Fibroblast of peridontal ligament (primary cell): ENCODE measurements at regions not wholly inside any gene's neighbourhood (a gene's known extent, or its start where the extent isn't known, plus 50 kb on each side); places are given as distances from the start of the nearest gene placed in this dataset.
"Not testable (repeated sequence)": the region's sequence is repeated elsewhere in the genome, so short reads cannot be mapped to it uniquely, and the experiment has no call there.

Source experiments
- DNase-seq: peaks from one replicate; pipeline ENCODE4 v3.0.0-alpha.2; 2010; ENCODE audit errors: extremely low read depth

DNA sequence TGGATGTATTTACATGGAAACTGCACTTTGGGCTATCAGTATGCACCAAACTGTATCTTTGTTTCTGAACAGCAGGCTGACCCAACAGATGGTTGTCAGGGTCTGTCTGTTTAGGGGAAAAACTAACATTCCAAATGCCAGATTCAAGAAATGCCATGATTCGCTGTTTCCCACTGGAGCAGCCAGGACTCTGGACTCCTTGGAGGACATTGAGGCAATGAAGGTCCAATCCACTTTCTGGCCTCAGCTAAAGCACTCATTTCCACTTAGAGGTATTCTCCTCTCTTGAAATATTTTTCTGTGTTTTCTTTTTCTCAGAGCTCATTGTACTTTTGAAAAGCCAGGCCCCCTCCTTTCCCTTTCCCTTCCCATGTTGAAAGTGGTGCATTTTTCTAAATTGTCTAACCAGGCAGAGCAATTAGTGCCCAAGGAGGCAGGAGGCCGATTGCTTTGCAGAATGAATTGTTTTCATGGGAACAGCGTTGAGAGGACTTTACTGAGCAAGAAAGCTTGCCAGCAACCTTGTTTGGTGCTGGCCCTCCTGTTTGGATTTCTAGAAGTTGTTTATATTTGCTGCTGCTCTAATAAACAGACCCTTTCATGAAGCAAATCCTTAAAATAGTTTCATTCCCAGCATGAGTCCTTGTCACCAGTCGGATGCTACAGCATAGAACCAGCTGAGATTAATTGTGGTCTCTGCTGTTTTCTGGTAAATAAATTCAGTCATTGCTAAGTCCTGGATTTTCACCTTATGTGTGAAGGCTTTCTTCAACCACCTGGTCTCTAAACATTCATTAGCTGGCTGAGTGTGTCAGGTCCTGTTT, 132.8 kb upstream of the TAF11L2 start:
- no peak for DNase-seq

DNA sequence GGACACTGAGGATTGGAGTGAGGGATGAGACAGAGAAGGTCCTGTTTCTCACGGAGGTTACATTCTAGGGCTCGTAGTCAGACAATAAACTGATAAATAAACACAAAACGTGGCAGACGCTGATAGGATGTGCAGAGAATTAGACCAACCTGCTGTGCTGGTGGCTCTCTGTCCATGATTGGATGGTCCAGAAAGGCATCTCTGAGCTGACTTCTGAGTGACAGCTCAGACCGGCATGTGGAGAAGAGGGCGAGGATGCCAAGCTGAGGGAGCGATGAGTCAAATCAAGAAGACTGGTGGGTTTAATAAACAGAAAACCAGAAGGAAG, 132.3 kb upstream of the TAF11L2 start:
- no peak for DNase-seq

DNA sequence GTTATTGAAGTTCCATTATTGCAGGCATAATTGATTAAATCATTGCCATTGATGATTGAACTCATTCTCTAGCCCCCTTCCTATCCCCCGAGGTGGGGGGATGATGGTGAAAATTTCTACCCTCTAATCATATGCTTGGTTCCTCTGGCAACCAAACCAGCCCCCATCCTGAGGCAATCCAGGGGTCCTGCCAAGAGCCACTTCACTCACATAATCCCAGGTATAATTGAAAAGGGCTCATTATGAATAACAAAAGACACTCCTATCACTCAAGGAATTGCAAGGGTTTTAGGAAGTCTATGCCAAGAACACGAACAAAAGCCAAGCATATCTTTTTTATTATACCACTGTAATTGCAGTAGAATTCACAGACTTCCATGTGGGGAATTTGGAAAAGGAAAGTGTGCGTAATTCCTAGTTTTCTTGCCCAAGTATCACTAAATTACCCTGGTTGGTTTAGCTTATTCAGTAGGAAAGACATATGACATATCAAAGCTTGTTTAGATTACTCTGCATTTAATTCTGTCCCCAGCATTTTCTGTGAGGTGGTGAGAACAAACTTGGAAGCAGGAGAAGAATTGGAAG, 130.7 kb upstream of the TAF11L2 start:
- no peak for DNase-seq

DNA sequence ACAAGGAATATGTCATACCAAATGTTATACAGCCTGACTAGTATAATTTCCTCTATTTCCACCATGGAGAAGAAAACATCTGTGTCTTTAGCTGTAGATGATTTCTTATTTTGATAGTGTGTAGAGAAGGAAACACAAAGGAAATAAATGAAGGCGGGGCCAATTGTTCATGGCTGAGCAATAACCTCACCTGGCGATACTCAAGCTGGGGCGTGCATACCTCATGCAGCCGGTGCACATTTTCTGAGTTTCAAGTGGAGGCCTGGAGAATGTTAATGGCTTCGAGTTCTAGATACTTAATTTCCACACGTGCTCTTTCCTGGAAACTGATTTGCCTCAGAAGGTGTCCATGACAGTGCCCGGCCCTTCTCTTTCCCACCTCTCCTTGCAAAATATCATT, 127.4 kb upstream of the TAF11L2 start:
- DNase-seq: no peak

DNA sequence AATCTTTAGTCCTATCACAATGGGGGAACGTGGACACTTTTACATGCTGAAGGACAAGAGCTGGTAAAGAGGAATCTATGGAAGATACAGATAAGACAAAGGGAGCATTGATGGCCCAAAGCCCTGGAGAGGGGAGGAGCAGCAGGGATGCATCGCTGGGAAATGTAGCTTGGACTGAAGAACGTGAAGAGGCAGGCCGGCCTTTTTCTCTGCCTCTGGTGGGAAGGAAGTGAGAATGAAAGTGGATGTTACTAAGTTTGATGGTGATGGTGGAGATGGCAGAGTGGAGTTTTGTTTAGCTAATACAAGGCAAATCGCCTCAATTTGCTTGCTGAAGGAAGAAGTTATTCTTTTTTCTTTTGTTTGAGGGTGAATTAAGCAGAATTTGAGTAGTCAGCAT, 124.6 kb upstream of the TAF11L2 start:
- DNase-seq: no peak

DNA sequence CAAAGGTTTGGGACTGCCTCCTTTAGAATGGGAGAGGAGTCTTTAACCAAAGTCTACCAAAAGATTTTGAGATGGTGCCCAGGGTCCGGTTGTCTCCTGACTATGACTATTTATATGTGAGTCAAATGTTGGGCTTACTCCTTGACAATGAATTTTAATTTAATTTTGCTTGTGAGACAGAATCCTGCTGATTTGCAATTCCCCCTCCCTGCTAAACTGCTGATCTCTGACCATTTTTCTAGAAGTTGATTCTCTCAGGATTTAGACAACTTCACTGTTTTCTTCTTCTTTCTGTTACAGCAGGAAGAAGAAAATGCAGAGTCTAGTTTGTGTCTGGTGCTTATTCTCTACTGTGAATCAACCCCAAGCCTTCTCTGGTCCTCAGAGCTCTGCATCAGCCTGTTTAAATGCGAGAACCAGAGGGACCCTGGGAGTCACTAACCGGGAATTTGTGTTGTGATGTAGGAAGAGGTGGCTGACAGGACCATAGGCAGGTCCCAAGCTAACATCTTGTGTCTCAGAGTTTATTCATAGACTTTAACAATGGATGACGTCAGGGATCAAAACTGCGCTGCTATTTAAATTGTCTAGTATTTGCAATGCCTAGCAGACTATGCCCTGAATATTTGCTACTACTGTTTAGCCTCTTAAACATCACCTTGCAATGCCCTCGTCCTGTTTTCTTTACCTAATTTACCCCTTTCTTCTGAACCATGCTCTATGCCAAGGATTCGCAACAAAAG, 124.0 kb upstream of the TAF11L2 start:
- no peak for DNase-seq

DNA sequence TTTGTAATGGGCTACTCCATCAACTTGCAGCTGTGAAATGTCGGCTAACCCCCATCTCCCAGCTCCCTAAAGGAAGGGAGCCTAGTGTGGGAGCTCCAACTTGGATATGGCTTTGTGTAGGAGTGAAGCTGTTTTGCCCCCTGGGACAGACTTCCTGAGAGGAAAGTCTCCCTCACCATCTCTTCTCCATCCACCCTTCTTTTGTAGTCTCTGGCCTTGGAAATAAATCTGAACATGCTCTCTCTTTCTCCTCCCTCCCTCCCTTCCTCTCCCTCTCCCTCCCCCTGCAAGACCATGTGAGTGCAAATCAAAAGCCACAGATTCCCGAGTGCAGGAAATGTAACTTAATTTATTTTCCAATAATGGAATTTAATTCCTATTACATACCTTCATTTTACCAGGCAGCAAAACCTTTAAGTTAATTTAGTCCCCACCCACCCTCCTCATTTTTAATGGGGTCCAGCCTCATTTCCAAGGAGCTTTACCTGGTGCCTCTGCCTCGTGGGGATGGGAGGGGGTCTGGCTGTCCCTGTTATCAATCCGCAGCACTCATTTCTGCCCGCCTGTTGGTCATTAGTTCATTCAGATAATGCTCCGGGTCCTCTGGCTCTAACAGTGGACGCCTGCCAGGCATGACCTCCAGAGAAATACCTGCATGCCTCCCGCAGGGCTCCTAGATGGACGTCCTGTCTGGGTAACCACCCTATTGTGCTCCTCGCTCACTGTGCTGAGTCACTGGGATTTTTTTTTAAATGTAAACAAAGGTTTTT, 122.9 kb upstream of the TAF11L2 start:
- DNase-seq: no peak

DNA sequence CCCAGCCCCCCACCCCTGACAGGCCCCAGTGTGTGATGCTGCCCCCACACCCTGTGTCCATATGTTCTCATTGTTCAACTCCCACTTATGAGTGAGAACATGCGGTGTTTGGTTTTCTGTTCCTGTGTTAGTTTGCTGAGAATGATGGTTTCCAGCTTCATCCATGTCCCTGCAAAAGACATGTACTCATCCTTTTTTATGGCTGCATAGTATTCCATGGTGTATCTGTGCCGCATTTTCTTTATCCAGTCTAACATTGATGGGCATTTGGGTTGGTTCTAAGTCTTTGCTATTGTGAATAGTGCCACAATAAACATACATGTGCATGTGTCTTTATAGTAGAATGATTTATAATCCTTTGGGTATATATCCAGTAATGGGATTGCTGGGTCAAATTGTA, 122.1 kb upstream of the TAF11L2 start:
- not testable (repeated sequence) for DNase-seq

DNA sequence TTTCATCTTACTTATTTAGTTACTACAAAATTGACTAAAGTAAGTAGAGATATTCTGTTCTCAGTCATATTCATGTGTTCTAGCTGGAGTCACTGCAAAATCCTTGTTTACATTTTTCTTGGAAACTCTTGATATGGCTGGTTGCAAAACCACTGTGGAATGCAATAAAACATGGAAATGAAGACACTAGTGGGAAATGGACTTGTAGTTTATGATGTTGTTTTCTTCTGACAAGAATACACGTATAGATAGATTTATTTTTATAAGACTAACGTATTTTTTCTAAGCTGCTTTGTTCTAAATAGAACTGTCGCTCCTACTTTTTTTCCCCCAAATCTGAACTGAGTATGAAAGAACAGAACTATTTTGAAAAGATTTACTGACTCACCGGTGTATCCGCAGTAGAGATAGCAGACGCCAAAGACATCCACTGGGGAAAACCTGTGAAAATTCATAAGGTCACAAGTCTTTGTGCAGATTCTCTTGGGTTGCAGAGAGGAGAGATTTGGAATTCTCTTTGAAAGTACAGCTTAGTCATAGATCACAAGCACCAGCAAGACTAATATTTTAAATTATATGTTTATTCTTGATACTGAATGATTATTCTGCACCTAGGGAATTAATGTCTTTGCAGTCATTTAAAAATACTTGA, 119.6 kb upstream of the TAF11L2 start:
- peak; percentile 84 for DNase-seq

DNA sequence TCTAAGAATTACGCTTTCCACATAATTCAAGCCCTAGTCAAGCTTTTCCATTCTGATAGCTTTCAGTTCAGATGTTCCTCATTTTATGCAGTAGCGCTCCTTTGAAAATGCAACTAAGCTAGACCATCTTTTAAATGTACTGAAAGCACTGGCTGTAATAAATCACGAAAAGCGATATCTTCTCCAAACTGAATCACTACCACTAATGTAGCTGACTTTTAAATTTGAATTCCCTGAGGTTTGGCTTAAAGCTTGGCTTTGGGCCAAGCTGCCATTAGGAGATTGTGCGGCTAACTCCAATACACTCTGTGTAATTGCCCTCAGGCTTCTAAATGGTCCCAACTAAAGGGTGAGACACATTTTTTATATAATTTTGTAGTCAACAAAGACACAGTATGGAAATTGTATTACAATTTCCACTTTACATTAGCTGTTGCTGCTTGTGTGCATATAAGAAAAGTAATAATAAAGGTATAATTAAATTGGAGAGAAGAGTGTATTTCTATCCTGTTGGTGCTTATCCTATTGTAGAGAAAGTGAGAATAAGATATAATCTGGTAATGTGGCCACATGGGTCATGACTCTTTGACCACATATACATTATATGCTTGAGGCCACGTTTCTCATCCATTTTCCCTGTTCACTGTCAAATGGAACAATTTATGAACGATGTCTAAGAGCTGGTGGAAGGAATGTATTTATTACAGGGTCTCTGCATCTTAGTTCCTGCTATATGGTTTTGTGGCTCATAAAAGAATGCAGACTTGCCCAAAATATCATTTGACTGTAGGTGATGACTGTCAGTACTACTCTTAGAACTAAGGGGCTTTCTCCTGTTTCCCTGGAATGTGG, 118.7 kb upstream of the TAF11L2 start:
- DNase-seq: peak; percentile 49

DNA sequence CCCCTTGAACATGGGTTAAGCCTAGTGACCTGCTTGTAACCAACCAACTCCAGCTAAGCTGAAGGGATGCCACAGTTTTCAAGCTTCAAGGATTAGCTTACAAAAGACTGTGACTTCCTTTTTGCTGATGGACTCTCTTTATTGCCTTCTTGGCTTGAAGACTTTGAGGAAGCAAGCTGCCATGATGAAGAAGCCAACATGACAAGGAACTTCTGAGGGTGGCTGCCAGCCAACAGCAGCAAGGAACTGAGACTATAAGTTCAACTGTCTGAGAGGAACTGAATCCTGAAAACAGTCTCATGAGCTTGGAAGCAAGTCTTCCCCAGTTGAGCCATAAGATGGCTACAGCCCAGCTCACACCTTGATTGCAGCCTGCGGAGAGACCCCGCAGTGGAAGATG, 116.1 kb upstream of the TAF11L2 start:
- DNase-seq: no peak

DNA sequence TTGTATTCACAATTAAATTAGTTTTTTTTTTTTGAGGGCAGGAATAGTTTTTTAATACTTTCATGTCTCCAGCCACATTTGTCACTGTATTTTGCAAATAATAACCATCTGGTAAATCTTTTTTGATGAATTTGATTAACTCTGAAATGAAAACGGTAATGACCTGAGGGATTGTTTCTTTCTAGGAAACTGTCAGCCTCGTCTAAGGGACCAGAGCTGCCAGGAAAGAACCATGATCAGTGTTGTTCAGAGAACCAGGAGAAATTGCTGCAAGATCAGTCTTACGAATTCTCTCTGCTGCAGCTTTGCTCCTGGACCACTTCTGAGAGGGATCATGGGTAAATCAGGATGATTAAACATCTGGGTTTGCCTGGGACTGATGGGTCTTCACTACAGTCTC, 114.5 kb upstream of the TAF11L2 start:
- no peak for DNase-seq

DNA sequence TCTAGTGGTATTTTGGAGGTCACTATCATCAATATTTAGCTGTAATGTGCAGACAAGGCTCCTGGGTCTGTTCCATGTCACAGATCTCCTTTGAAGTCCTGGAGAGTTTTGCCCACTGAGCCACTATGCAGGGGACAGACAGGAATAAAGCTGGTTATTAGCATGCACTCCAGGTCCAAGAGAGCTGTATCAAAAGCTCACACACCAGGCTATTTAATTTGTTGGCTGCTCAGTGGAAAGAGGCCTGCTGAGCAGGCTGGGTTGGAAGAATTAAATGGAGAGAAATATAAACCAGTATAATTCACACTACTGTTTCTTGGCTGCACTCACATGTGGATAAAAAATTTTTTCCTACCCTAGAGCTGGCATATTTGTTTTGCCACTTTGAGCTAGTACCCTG, 113.8 kb upstream of the TAF11L2 start:
- no peak for DNase-seq

DNA sequence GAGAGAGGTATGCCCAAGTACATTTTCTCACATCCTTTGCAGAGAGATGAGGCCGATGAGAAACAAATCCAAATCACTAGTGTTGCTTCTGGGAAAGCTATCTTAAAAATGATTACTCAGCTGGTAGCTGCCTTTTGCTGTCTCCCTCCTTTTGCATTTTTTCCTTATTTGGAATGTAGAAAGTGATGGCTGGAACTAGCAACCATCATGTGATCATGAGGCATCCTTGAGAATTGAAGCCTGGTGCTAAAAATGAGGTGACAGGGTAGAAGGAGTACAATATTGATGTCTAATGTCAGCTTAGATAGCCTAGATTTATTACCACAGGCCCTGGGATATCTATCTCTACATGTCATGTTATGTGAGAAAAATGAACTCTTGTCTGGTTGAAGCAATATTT, 109.3 kb upstream of the TAF11L2 start:
- DNase-seq: no peak

DNA sequence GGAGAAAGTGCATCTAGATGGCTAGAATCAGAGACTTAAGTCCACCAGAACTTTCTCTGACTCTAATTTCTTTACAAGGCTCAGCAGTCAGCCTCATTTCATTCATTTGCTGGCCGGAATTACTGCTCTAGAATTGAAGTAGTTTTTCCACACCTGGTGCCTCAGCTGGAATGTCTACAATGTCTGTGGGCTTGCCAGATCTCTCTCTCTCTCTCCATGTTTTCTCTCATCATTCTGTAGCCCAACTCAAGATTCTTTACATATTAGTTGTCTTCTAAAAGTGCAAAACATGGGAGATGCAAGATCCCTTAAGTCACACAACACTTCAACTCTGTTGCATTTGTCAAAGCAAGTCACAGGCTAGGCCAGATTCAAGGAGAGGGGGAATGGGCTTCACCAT, 103.9 kb upstream of the TAF11L2 start:
- DNase-seq: no peak

DNA sequence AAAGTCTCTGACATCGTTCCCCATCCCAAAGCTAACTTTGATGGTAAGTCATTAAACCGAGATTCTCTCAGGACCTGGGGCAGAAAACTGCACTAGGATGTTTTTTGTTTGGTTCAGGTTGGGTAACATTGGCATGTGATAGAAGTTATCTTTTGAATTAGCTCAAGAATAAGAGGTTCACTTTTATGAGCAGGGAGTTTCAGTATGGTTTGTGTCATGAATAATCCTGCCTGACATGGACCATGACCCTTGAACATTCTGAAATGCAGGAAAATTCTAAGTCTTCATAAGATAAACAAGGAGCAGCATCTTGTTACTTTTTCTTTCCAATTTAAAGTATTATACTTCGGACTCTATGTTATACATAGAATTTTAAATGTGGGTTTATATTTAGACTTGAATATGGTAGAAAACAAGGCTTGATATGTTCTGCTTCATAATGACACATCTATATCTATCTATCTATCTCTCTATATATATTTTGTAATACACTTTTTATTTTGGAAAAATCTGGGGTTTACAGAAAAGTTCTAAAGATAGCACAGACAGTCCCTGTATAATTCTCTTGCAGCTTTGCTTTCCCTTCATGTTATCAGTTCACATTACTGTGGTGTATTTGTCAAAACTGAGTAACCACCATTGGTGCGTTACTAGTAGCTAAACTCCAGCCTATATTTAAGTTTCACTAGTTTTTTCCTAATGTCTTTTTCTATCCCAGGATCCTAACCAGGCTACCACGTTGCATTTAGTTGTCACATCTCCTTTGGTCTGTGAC, 102.7 kb upstream of the TAF11L2 start:
- no peak for DNase-seq

DNA sequence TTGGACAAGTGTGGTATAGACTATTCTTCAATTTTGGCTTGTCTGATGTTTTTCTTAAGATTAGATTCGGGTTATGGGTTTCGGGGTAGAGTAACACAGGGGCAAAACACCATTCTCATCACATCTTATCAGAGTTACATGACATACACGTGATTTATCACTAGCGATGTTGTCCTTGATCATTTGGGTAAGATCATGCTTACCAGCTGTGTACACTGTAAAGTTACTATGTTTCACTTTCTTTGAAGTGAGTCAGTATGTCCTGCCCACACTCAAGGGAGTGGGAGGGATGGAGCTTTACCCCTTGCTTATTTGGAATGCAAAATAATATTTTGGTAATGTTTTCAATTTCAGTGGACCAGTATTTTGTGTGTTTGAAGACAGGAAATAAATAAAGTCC, 101.8 kb upstream of the TAF11L2 start:
- no peak for DNase-seq

DNA sequence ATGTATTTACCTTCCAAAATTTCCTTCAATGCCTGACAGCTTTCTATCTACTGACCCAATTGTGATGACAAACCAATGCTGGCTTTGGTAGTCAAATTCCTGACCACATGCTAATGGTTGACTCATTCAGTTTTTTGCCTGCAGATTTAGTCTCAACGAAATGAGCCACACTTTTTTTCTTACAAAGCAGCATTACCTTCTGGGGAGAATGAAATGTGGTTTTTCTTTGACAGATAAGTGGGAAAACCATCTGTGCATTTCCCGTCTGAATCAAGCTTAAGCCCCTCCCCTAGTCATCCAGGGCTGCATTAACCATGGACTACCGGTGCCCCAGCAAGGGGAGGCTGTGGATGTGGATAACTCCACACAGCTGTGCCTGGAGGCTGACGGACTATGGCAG, 99.6 kb upstream of the TAF11L2 start:
- DNase-seq: peak; percentile 75

DNA sequence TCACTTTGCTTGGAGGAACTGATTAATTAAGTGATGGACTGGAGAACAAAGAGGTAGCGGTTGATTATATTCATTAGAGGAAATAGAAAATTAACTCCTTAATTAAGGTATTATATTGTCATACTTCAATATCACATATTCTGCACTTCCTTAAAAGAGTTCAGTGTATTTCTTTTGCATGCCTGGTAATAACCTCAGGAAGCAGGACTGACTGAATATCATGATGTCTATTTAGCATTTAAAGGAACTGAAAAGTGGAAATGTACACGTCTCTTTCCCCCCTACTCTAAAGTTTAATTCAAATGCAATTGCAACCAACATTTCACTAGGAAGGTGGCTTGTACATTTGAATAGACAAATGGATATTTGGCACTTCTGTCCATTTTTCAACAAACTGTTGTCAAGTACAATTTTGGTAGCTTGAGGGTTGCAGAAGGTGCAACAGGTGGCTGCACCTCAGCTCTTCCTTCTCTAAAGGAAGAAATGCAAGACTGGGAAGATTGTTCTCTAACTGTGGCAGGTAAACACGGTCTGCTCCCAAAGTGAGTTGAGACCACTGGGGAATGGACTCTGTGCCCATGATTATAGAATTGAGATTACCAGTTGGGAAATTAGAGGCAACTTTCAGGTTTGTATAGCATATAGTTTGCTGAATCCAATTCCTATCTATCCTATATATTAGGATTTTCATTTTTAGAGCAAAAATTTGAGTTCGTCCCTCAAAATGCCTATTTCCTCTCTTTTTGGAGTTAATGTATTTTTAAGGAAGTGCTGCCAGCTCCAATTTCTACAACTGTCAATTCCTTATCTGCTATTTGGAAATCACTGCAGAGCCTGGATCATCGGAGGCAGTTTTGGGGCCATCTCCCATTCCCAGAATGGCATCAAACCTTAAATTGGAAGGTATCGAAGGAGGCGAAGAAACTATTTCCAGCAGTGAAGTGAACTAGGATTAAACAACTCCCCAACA, 98.9 kb upstream of the TAF11L2 start:
- no peak for DNase-seq
